Activated T-cell treated with anti-CD3 and anti-CD28 coated beads for 1 hour (primary cell): ENCODE measurements at regions not wholly inside any gene's neighbourhood (a gene's known extent, or its start where the extent isn't known, plus 50 kb on each side); places are given as distances from the start of the nearest gene placed in this dataset.
"Not testable (repeated sequence)": the region's sequence is repeated elsewhere in the genome, so short reads cannot be mapped to it uniquely, and the experiment has no call there.

Experiments
- DNase-seq: peaks from one replicate; pipeline ENCODE4 v3.0.0-alpha.2; 2020; ENCODE audit warnings: low read depth

DNA sequence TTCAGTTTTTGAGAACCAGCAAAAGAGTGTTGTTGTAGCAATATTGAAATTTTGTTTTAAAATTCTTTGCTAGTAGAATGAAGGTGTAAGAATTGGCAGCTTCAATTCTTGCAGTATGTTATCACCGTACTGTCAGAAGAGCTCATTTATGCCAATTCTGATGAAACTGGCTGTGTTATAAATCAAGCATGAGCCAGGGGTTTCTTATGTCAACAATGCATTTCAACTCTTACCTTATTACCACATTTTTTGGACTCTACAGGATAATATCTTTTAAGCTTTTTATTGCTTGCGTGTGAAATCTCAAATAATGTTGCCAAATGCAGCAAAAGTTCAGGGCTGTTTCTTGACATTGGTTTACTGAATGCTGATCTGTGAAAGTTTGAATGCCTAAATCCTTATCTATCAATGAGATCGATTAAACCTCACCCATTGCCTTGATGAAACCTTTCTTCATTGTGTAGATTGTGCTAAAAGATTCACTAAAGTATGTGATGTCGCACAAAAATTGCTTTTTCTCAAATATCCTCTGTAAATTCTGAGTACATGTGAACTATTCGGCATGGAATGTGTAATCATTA lies 1389.3 kb upstream of the ZEB2 start:
- no peak for DNase-seq

- no peak for DNase-seq
These were observed 1386.4 kb upstream of the ZEB2 start for GRCh38 chr2:145906354-145906753.

DNA sequence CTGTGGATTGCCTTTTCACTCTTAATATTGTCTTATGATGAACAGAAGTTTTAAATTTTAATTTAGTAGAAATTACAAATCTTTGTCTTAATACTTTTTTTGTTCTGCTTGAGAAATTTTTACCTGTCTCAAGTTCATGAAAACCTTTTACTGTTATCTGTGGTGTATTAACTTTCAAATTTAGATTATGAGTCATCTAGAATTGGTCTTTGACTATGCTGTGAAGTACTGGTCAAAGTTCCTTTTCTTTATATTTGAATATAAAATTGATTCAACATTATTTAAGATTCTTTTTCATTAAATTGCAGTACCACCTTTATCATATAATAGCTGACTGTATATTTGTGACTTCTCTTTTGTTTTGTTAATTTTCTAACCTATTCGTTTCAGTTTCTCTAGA lies 1385.5 kb upstream of the ZEB2 start:
- no peak for DNase-seq

DNA sequence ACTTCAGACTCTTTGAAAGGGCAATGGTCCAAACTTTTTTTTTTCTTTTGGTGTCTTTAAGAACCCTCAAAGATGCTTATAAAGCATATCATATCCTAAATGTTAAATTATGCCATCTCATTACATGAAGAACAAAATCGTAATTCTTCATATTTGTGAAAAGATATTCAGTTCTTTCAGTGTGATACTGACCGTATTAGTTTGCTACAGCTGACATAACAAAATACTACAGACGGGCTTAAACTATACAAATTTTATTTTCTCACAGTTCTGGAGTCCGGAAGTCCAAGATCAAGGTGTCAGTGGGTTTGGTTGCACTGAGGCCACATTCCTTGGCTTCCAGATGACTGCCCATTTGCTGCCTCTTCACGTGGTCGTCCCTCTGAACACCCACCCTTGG lies 1377.2 kb upstream of the ZEB2 start:
- DNase-seq = no peak

- DNase-seq = no peak
These were observed 1368.0 kb upstream of the ZEB2 start for GRCh38 chr2:145887915-145888314.

DNA sequence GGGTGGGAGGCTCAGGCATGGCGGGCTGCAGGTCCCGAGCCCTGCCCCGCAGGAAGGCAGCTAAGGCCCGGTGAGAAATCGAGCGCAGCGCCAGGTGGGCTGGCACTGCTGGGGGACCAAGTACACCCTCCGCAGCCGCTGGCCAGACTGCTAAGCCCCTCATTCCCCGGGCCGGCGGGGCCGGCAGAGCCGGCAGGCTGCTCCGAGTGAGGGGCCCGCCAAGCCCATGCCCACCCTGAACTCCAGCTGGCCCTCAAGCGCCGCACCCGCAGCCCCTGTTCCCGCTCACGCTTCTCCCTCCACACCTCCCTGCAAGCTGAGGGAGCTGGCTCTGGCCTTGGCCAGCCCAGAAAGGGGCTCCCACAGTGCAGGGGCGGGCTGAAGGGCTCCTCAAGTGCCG lies 1361.1 kb upstream of the ZEB2 start:
- not testable (repeated sequence) for DNase-seq

GRCh38 chr2:145875016-145875415 lies 1355.1 kb upstream of the ZEB2 start:
- no peak for DNase-seq

DNA sequence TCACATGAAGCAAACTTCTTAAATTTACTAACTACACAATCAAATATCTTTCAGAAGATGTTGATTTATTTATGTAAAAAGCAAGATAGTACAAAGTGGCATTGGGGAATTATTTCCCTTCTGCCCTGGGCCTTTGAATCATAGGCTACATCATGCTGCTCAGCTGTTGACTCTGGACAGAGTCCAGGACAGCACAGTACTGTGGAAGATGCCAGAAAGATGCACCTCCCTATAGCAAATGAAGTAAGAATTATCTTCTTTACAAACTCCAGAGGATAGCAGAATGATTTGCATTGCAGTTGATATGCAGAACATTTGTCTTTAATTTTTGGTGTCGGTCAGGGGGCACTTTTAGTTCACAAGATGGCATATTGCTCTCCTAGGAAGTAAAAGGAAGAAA lies 1354.5 kb upstream of the ZEB2 start:
- DNase-seq = no peak

DNA sequence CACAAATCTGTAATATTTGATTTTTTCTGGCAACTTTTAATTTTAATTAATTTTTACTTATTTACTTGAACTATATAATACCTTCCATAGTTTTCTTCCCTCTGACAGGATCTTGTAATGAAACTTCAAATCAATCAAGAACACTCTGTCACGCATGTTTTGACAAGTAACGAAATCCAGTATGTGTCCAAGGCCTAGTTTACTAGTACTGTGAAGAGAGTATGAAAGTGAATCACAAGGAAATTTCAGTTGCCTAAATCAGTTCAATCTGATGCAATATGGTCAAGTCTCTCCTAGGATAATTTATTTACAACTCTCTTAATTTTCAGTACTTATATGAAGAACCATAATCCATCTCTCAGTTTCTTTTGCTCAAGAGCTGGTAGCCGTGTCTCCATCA lies 1344.6 kb upstream of the ZEB2 start:
- no peak for DNase-seq

DNA sequence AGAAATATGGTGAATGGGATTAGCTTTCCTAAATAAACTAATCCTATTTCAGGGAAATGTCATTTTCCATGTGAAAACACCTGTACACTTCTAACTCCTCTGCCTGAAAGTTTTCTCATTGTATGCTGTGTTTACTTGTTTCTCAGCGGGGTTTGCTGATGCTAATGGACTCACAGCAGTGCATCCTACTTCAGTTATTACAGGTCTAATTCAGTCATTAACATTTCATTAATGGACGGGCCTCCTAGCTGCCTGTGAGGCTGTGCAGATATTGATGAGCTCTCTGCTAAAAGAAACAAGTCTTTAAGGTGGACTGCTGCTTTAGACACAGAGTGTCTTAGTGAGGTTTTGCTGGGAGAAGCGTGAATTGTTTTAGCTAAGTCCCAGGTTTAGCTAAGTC lies 1342.0 kb upstream of the ZEB2 start:
- DNase-seq = no peak

GRCh38 chr2:145860083-145860482 lies 1340.2 kb upstream of the ZEB2 start:
- no peak for DNase-seq

- no peak for DNase-seq
These were observed 1335.2 kb upstream of the ZEB2 start for GRCh38 chr2:145855142-145855541.

GRCh38 chr2:145854039-145854755 lies 1334.3 kb upstream of the ZEB2 start:
- DNase-seq = no peak

DNA sequence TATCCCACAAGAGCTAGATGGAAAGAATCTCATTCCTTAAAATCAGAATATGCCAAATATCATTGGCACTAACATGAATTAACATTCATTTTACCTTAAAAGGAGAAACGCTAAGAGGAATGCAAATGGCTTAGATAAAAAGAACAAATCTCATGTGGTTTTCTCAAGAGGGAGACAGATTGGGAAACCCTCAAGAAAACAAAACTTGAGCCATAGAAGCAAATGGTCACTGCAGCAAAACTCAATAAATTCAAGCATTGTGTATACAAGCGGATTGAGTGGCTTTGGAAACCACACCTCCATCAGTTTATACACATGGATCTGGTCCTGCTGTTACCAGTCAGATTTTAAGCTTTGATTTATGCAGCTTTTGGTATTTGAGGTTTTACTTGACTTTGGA lies 1331.8 kb upstream of the ZEB2 start:
- DNase-seq = no peak

GRCh38 chr2:145849466-145849865 lies 1329.5 kb upstream of the ZEB2 start:
- no peak for DNase-seq

- DNase-seq = no peak
These were observed 1327.1 kb upstream of the ZEB2 start for GRCh38 chr2:145846982-145847381.

- DNase-seq = no peak
These were observed 1326.0 kb upstream of the ZEB2 start for GRCh38 chr2:145845923-145846322.

- DNase-seq = no peak
These were observed 1325.4 kb upstream of the ZEB2 start for GRCh38 chr2:145845207-145845894.

GRCh38 chr2:145841973-145842372 lies 1322.1 kb upstream of the ZEB2 start:
- DNase-seq = no peak

- DNase-seq = no peak
These were observed 1317.1 kb upstream of the ZEB2 start for GRCh38 chr2:145836986-145837385.

- no peak for DNase-seq
These were observed 1315.7 kb upstream of the ZEB2 start for GRCh38 chr2:145835665-145836064.

DNA sequence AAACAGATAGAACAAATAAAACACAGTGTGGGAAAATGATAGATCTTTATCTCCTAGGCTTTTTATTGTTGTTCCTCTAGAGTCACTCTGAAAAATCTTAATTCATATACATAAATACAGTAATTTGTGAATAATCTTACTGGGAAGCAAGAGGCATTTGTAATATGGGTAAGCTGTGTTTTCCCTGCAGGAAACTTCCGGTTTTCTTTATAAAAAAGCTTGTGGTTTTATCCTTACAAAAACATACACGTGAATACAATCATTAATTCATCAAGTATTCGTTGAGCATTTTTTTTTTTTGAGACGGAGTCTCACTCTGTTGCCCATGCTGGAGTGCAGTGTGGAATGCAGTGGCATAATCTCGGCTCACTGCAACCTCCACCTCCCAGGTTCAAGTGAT lies 1312.8 kb upstream of the ZEB2 start:
- no peak for DNase-seq

GRCh38 chr2:145829931-145830330 lies 1310.0 kb upstream of the ZEB2 start:
- DNase-seq = no peak

DNA sequence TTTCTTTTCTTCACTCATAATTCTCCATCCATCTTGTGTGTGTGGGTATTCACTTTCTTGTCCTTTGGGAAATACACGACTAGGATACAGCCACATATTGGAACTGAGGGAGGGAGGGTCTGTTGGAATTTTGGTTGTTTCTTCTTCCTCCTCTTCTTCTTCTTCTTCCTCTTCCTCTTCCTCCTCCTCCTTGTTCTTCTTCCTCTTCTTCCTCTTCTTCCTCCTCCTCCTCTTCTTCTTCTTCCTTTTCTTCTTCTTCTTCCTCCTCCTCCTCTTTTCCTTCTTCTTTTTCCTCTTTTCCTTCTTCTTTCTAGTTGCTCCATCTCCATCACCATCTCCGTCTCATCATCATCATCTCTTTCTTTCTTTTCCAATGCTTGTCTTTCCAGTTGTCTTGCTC lies 1307.3 kb upstream of the ZEB2 start:
- no peak for DNase-seq
